ENCODE measurements at regions not wholly inside any gene's neighbourhood (a gene's known extent, or its start where the extent isn't known, plus 50 kb on each side); places are given as distances from the start of the nearest gene placed in this dataset.

DNA sequence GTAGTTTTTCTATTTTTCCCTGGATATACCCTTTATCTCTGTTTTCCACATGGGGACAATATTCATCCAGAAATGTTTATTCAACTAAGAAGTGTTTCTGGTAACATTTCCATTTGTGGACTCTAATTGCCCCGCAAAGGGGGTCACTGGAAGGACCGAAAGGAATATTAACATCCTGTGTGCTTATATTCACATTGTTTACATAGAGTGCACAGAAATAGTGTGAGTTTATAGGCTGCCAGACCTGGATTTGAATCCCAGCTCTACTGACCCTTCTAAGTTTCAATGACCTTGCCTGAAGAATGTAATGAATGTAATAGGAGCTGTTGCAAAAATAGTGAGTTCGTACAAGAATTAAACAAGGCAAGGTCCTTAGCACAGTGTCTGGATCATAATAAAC, 152.9 kb upstream of the NCKAP5 start:
- TF ChIP-seq, protein P1, sequence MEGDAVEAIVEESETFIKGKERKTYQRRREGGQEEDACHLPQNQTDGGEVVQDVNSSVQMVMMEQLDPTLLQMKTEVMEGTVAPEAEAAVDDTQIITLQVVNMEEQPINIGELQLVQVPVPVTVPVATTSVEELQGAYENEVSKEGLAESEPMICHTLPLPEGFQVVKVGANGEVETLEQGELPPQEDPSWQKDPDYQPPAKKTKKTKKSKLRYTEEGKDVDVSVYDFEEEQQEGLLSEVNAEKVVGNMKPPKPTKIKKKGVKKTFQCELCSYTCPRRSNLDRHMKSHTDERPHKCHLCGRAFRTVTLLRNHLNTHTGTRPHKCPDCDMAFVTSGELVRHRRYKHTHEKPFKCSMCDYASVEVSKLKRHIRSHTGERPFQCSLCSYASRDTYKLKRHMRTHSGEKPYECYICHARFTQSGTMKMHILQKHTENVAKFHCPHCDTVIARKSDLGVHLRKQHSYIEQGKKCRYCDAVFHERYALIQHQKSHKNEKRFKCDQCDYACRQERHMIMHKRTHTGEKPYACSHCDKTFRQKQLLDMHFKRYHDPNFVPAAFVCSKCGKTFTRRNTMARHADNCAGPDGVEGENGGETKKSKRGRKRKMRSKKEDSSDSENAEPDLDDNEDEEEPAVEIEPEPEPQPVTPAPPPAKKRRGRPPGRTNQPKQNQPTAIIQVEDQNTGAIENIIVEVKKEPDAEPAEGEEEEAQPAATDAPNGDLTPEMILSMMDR (conservative IDR thresholded peaks at IDR 0.05; ENCODE audit: low read length) = no peak
- TF ChIP-seq EZH2phosphoT487 (IDR thresholded peaks at IDR 0.05; ENCODE audit: borderline replicate concordance, low read depth, low read length) = no peak
